CD4-positive, alpha-beta memory T cell (primary cell): ENCODE measurements at regions not wholly inside any gene's neighbourhood (a gene's known extent, or its start where the extent isn't known, plus 50 kb on each side); places are given as distances from the start of the nearest gene placed in this dataset.
"Not testable (repeated sequence)": the region's sequence is repeated elsewhere in the genome, so short reads cannot be mapped to it uniquely, and the experiment has no call there.

Source experiments
- CTCF ChIA-PET: fragments of 350-600 bp; sonication (Branson Sonifier 250); formaldehyde crosslinking; loops from one replicate; lab custom pipeline; 2021; ENCODE audit warnings: inconsistent platforms; ENCODE audit not compliant: partially characterized antibody; lab: Charles Lee
- POLR2A ChIA-PET: fragments of 350-600 bp; sonication (Branson Sonifier 250); formaldehyde crosslinking; loops from one replicate; lab custom pipeline; 2021; ENCODE audit not compliant: partially characterized antibody; lab: Charles Lee
- DNase-seq, 5 donors: peaks; one replicate each; pipeline versions ENCODE4 v3.0.0 to v3.0.0-alpha.2; 2020 to 2022; ENCODE audit warnings: mixed read lengths in 1 of 5
- H3K27ac ChIP-seq: one replicate; pipeline ENCODE4 v1.7.0; 2013; ENCODE audit warnings: low read depth, low read length
- H3K27me3 ChIP-seq: 2 replicates; pipeline ENCODE4 v1.7.0; 2013; ENCODE audit warnings: mild to moderate bottlenecking, low read length, moderate library complexity; ENCODE audit not compliant: insufficient read depth
- H3K36me3 ChIP-seq: 2 replicates; pipeline ENCODE4 v1.7.0; 2013; ENCODE audit warnings: mild to moderate bottlenecking, low read length, moderate library complexity; ENCODE audit not compliant: insufficient read depth
- H3K4me1 ChIP-seq: 2 replicates; pipeline ENCODE4 v1.7.0; 2013; ENCODE audit warnings: mild to moderate bottlenecking, low read length, moderate library complexity; ENCODE audit not compliant: insufficient read depth
- H3K4me3 ChIP-seq, 2 donors: one replicate each; pipeline ENCODE4 v1.7.0; 2013; ENCODE audit warnings: low read length in 2 of 2, mild to moderate bottlenecking in 1 of 2
- H3K9me3 ChIP-seq, 2 donors: one replicate each; pipeline ENCODE4 v1.7.0; 2013; ENCODE audit warnings: low read length in 2 of 2, control low read depth in 1 of 2; ENCODE audit not compliant: control insufficient read depth in 1 of 2
- H3K27ac Mint-ChIP-seq, 7 donors: one replicate each; pipeline ENCODE4 v1.8.0; 2020 to 2021; ENCODE audit warnings: mixed read lengths in 7 of 7, mild to moderate bottlenecking in 6 of 7, inconsistent platforms in 3 of 7, moderate library complexity in 3 of 7
- H3K27me3 Mint-ChIP-seq, 2 donors: one replicate each; pipeline ENCODE4 v1.8.0; 2020 to 2021; ENCODE audit warnings: mixed read lengths in 2 of 2
- H3K36me3 Mint-ChIP-seq, 2 donors: one replicate each; pipeline ENCODE4 v1.8.0; 2020 to 2021; ENCODE audit warnings: mixed read lengths in 2 of 2, inconsistent platforms in 1 of 2, mild to moderate bottlenecking in 1 of 2
- H3K4me1 Mint-ChIP-seq, 4 donors: one replicate each; pipeline ENCODE4 v1.8.0; 2020 to 2021; ENCODE audit warnings: mixed read lengths in 4 of 4, mild to moderate bottlenecking in 1 of 4
- H3K4me3 Mint-ChIP-seq, 8 donors: one replicate each; pipeline ENCODE4 v1.8.0; 2020 to 2021; ENCODE audit warnings: mixed read lengths in 8 of 8, mild to moderate bottlenecking in 7 of 8, moderate library complexity in 6 of 8, inconsistent platforms in 3 of 8
- H3K9me3 Mint-ChIP-seq, 8 donors: one replicate each; pipeline ENCODE4 v1.8.0; 2020 to 2021; ENCODE audit warnings: mixed read lengths in 8 of 8, mild to moderate bottlenecking in 5 of 8, inconsistent platforms in 3 of 8, moderate library complexity in 1 of 8
- intact Hi-C: fragments of 100-400 bp; cut with micrococcal nuclease; formaldehyde crosslinking; loops from one replicate; pipeline ENCODE4 v1.15.1; 2023

GRCh38 chr6:141391135-141391534 is 741.6 kb upstream of the GJE1 start:
- H3K36me3 Mint-ChIP-seq, CTCF ChIA-PET, intact Hi-C loops: not testable (repeated sequence)

GRCh38 chr6:141388666-141389065 is 744.1 kb upstream of the GJE1 start:
- CTCF ChIA-PET = no interaction called here

More at GRCh38 chr6:141391135-141391534, 741.6 kb upstream of the GJE1 start:
- DNase-seq, H3K4me3 Mint-ChIP-seq, H3K9me3 ChIP-seq, POLR2A ChIA-PET, H3K9me3 Mint-ChIP-seq, H3K27ac ChIP-seq, H3K36me3 ChIP-seq, H3K4me3 ChIP-seq, H3K4me1 Mint-ChIP-seq, H3K27me3 ChIP-seq, H3K27me3 Mint-ChIP-seq, H3K4me1 ChIP-seq, H3K27ac Mint-ChIP-seq: not testable (repeated sequence)

GRCh38 chr6:141370438-141370837 is 762.3 kb upstream of the GJE1 start:
- intact Hi-C loops = no loop called here
- Mint-ChIP-seq H3K27me3 (peaks cover 0 to 1% of the 10 kb centered on the region in 2 donors), H3K9me3 (peaks cover 0 to 12% (median 5%) of the 10 kb centered on the region in 8 donors), H3K27ac (no peak overlapping the region), H3K4me1 (no peaks in the 10 kb centered on the region), H3K36me3 (no peaks in the 10 kb centered on the region), H3K4me3 (no peak overlapping the region)
- Histone ChIP-seq H3K9me3 (no peaks in the 10 kb centered on the region), H3K4me3 (no peak overlapping the region), H3K4me1 (no peaks in the 10 kb centered on the region), H3K27ac (no peak overlapping the region), H3K27me3 (no peaks in the 10 kb centered on the region), H3K36me3 (no peaks in the 10 kb centered on the region)
- CTCF ChIA-PET = no interaction called here
- POLR2A ChIA-PET = no interaction called here
- DNase-seq = no peak

More at GRCh38 chr6:141388666-141389065, 744.1 kb upstream of the GJE1 start:
- H3K27ac Mint-ChIP-seq = no peak overlapping the region
- H3K4me1 ChIP-seq = no peaks in the 10 kb centered on the region
- no peak overlapping the region for H3K27ac ChIP-seq
- H3K4me3 Mint-ChIP-seq = no peak overlapping the region
- intact Hi-C loops = no loop called here
- H3K36me3 ChIP-seq = no peaks in the 10 kb centered on the region
- no peaks in the 10 kb centered on the region for H3K9me3 Mint-ChIP-seq
- H3K9me3 ChIP-seq = no peaks in the 10 kb centered on the region
- peaks cover under 1 to 1% of the 10 kb centered on the region in 2 donors for H3K27me3 Mint-ChIP-seq
- no peak overlapping the region for H3K4me3 ChIP-seq
- no peaks in the 10 kb centered on the region for H3K27me3 ChIP-seq
- H3K36me3 Mint-ChIP-seq = no peaks in the 10 kb centered on the region
- POLR2A ChIA-PET = no interaction called here
- H3K4me1 Mint-ChIP-seq = no peaks in the 10 kb centered on the region
- DNase-seq = no peak

GRCh38 chr6:141366796-141367195 is 765.9 kb upstream of the GJE1 start:
- H3K27ac Mint-ChIP-seq, CTCF ChIA-PET, H3K27me3 ChIP-seq, H3K36me3 ChIP-seq, DNase-seq, H3K4me3 ChIP-seq, H3K4me1 ChIP-seq, H3K36me3 Mint-ChIP-seq, H3K27ac ChIP-seq, POLR2A ChIA-PET, intact Hi-C loops, H3K4me1 Mint-ChIP-seq, H3K27me3 Mint-ChIP-seq, H3K9me3 ChIP-seq, H3K4me3 Mint-ChIP-seq: not testable (repeated sequence)
- H3K9me3 Mint-ChIP-seq = peaks cover 0 to 12% (median 5%) of the 10 kb centered on the region in 8 donors

- ChIA-PET CTCF (no interaction called here), POLR2A (no interaction called here)
- no peaks in the 10 kb centered on the region for H3K9me3 ChIP-seq
- H3K36me3 ChIP-seq = no peaks in the 10 kb centered on the region
- Mint-ChIP-seq H3K4me3 (no peak overlapping the region), H3K4me1 (peaks cover 0 to 4% (median 0%) of the 10 kb centered on the region in 4 donors), H3K9me3 (peaks cover 0 to 12% (median 5%) of the 10 kb centered on the region in 8 donors), H3K36me3 (no peaks in the 10 kb centered on the region), H3K27me3 (no peaks in the 10 kb centered on the region), H3K27ac (no peak overlapping the region)
- no peak overlapping the region for H3K4me3 ChIP-seq
- no peak overlapping the region for H3K27ac ChIP-seq
- H3K4me1 ChIP-seq = no peaks in the 10 kb centered on the region
- intact Hi-C loops = no loop called here
- no peak for DNase-seq
- no peaks in the 10 kb centered on the region for H3K27me3 ChIP-seq
These were observed 768.0 kb upstream of the GJE1 start for GRCh38 chr6:141364694-141365093.

- Histone ChIP-seq H3K9me3 (no peaks in the 10 kb centered on the region), H3K27ac (no peak overlapping the region), H3K36me3 (no peaks in the 10 kb centered on the region), H3K27me3 (no peaks in the 10 kb centered on the region), H3K4me1 (no peaks in the 10 kb centered on the region), H3K4me3 (no peak overlapping the region)
- Mint-ChIP-seq H3K4me1 (peaks cover 0 to 4% (median 0%) of the 10 kb centered on the region in 4 donors), H3K36me3 (no peaks in the 10 kb centered on the region), H3K27ac (no peak overlapping the region), H3K9me3 (peaks cover 0 to 8% (median 2%) of the 10 kb centered on the region in 8 donors), H3K4me3 (no peak overlapping the region), H3K27me3 (no peaks in the 10 kb centered on the region)
- CTCF ChIA-PET = no interaction called here
- POLR2A ChIA-PET = no interaction called here
- intact Hi-C loops = no loop called here
- DNase-seq = no peak
These were observed 768.5 kb upstream of the GJE1 start for GRCh38 chr6:141364232-141364631.

- Mint-ChIP-seq H3K4me3 (no peak overlapping the region), H3K4me1 (peaks cover 0 to 4% (median 0%) of the 10 kb centered on the region in 4 donors), H3K9me3 (no peaks in the 10 kb centered on the region), H3K27me3 (no peaks in the 10 kb centered on the region), H3K36me3 (no peaks in the 10 kb centered on the region), H3K27ac (no peak overlapping the region)
- Histone ChIP-seq H3K4me3 (no peak overlapping the region), H3K27me3 (no peaks in the 10 kb centered on the region), H3K4me1 (no peaks in the 10 kb centered on the region), H3K36me3 (no peaks in the 10 kb centered on the region), H3K27ac (no peak overlapping the region), H3K9me3 (no peaks in the 10 kb centered on the region)
- CTCF ChIA-PET = no interaction called here
- POLR2A ChIA-PET = no interaction called here
- intact Hi-C loops = no loop called here
- no peak for DNase-seq
These were observed 771.2 kb upstream of the GJE1 start for GRCh38 chr6:141361559-141361958.

GRCh38 chr6:141359953-141360352 is 772.8 kb upstream of the GJE1 start:
- ChIA-PET POLR2A (no interaction called here), CTCF (no interaction called here)
- Mint-ChIP-seq H3K36me3 (no peaks in the 10 kb centered on the region), H3K27me3 (no peaks in the 10 kb centered on the region), H3K4me3 (no peak overlapping the region), H3K4me1 (peaks cover 0 to 4% (median 0%) of the 10 kb centered on the region in 4 donors), H3K27ac (no peak overlapping the region), H3K9me3 (no peaks in the 10 kb centered on the region)
- intact Hi-C loops = no loop called here
- Histone ChIP-seq H3K9me3 (no peaks in the 10 kb centered on the region), H3K4me3 (no peak overlapping the region), H3K27ac (no peak overlapping the region), H3K27me3 (no peaks in the 10 kb centered on the region), H3K4me1 (no peaks in the 10 kb centered on the region), H3K36me3 (no peaks in the 10 kb centered on the region)
- DNase-seq = no peak
